NCI-H345 treated with DMSO at 0.1 percent for 48 hours (cell line): ENCODE measurements at regions not wholly inside any gene's neighbourhood (a gene's known extent, or its start where the extent isn't known, plus 50 kb on each side); places are given as distances from the start of the nearest gene placed in this dataset.
A peak's percentile ranks its signal among the peaks of the same experiment; 100 is the strongest.
"Not testable (repeated sequence)": the region's sequence is repeated elsewhere in the genome, so short reads cannot be mapped to it uniquely, and the experiment has no call there.

ENCODE experiments used
- DNase-seq: peaks from one replicate; lab custom pipeline; 2025; ENCODE audit not compliant: unreplicated experiment; lab: John Stamatoyannopoulos, UW

- no peak for DNase-seq
Observed at GRCh38 chr1:114032271-114033215, 53.3 kb downstream of the OLFML3 start.

GRCh38 chr1:114033216-114033706 lies 54.0 kb downstream of the OLFML3 start:
- DNase-seq = peak; percentile 3

DNA sequence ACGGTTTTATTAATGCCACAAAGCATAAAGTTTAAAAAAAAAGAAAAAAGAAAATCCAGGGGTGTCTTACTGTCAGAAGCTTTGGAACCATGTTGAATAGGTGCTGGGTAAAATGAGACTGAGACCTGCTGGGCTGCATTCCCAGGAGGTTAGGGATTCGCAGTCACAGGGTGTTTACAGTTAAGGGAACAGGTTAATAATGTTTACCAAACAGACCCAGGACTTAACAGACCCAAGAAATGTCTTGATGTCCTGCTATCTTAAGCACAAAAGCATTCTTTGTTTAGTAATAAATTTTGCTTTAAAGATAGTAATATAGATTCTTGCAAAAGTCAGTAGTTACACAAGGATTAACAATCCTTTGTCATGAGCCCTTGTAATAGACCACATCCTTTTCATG lies 54.7 kb downstream of the OLFML3 start:
- DNase-seq = no peak

- no peak for DNase-seq
Observed at GRCh38 chr1:114034567-114035303, 55.5 kb downstream of the OLFML3 start.

- no peak for DNase-seq
Observed at GRCh38 chr1:114035304-114035700, 56.0 kb downstream of the OLFML3 start.

GRCh38 chr1:114036841-114037630 lies 57.8 kb downstream of the OLFML3 start:
- not testable (repeated sequence) for DNase-seq

GRCh38 chr1:114037631-114037890 lies 58.3 kb downstream of the OLFML3 start:
- DNase-seq = no peak

GRCh38 chr1:114037962-114038816 lies 58.9 kb downstream of the OLFML3 start:
- DNase-seq = no peak
